Activated CD4-positive, CD25-positive, alpha-beta regulatory T cell treated with anti-CD3 and anti-CD28 coated beads, Interleukin-2, amount 50 U/mL, for 24 hours (primary cell): ENCODE measurements at regions not wholly inside any gene's neighbourhood (a gene's known extent, or its start where the extent isn't known, plus 50 kb on each side); places are given as distances from the start of the nearest gene placed in this dataset.

Source experiments
- ATAC-seq, 2 donors: fragments of 150-1000 bp; cut with Tn5 transposase; one replicate each; pipeline ENCODE4 v1.10.0; 2021; ENCODE audit warnings: mild to moderate bottlenecking in 1 of 2, moderate library complexity in 1 of 2

- no peak for ATAC-seq
Observed at GRCh38 chr18:10365021-10365500, 89.4 kb upstream of the APCDD1 start.

GRCh38 chr18:10365901-10366300 is 88.5 kb upstream of the APCDD1 start:
- no peak for ATAC-seq

DNA sequence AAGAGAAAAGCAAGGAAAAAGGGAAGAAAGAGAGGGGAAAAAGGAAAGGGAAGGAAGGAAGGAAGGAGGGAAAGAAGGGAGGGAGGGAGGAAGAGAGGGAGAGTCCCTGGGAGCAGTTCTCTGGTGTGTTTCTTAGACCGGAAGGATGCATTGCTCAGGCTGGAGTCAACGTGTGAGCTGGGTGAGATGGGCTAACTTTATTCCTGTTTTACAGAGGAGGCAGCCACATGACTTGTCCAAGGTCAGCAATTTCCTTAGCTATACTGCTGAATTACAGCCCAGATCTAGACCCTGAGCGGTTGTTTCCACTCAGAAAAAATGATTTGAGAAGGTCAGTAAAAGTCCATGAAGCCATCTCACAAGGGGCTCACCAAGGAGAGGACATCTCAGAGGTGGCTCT is 86.6 kb upstream of the APCDD1 start:
- ATAC-seq = no peak

- ATAC-seq = no peak
Observed at GRCh38 chr18:10368456-10369453, 85.7 kb upstream of the APCDD1 start.

- ATAC-seq = no peak
Observed at GRCh38 chr18:10370716-10371115, 83.7 kb upstream of the APCDD1 start.

DNA sequence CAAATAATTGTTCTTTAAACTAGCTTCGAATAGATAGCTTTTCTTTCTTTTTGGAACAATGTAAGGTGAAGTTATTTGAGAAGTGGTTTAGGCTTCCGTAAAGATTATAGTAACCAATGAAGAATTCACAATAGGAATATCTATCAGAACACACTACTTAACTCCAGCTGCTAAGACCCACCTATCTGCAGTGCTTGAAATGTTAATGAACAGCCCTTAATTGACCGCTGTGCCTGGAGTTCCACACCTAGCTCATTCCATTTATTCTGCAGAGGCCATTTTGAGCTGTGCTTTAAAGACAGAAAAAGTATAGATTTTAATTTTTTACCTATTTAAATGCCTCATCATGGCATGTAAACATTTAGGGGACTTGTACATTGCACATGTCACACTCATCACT is 83.3 kb upstream of the APCDD1 start:
- ATAC-seq = no peak

DNA sequence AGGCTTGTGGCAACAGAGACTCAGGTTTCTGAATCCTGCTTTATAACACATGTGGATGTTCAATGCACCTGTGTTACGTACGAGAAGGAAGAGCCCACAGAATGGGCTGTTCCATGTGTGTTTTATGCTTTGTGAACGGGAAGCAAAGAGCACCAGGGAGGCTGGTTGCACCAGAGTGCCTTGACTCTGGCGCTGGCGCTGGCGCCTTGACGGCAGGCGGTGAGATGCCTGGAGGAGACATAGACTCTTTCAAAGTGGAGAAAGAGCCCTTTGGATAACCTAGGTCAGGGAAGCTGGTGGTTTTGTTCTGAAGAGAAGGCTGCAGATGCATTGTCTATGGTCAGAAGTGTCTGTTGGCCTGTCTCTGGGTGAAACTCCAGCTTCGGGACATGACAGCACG is 80.2 kb upstream of the APCDD1 start:
- ATAC-seq = no peak

GRCh38 chr18:10374636-10375293 is 79.7 kb upstream of the APCDD1 start:
- no peak for ATAC-seq

DNA sequence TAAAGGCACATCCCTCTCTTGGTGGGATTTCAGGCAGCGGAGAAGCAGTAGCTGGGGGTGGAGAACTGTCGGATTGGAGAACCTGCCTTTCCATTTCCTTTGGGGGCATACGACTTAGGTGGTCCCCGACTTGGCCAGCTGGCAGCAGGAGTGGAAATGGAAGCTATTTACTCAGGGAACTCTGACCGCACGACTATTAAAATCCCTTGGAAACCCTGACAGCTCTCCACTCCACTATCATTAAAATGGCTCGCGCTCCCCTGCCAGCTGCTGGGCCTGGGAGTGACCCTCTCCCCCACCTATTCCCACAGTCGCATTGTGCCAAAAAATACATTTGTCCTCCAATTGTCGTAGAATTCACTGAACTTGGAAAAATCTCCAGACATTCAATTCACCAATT is 77.7 kb upstream of the APCDD1 start:
- no peak for ATAC-seq

GRCh38 chr18:10377956-10378355 is 76.5 kb upstream of the APCDD1 start:
- ATAC-seq = no peak

GRCh38 chr18:10378688-10379420 is 75.6 kb upstream of the APCDD1 start:
- ATAC-seq = no peak

- no peak for ATAC-seq
Observed at GRCh38 chr18:10379522-10379921, 74.9 kb upstream of the APCDD1 start.

DNA sequence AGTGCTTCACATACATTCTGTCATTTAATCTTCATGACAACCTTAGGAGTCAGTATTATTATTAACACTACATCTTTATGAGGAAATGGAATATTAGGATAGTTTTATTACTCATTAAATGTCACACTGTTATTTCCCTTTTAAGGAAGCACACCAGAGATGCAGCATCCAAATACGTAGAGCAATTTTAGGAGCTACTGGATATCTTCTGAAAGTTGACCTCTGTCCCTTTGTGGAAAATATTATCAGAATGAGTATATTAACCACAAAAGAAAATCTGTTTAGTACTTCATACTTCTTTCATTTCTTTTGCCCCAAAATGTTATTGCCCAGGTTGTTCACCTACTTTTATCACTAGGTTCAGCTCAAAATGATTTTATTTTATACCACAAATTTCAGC is 72.9 kb upstream of the APCDD1 start:
- ATAC-seq = no peak

DNA sequence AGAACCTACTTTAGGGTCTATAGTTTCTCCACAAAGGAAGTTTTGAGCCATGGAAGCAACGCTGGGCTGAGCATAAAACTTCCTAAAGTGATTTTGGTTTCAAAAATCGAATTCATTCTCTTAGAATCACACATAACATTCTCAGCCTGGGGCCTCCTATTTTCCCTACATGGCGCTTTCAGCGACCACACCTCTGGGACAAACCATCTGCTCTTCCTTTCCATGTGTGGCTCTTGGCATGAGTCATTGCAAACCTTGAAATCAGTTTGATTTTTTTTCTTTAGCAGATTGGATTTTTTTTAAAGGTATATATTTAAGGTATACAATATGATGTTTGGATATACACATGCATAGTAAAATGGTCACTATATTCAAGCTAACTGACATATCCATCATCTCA is 72.5 kb upstream of the APCDD1 start:
- no peak for ATAC-seq

GRCh38 chr18:10386049-10386448 is 68.4 kb upstream of the APCDD1 start:
- no peak for ATAC-seq

- ATAC-seq = no peak
Observed at GRCh38 chr18:10386956-10387355, 67.5 kb upstream of the APCDD1 start.

- ATAC-seq = no peak
Observed at GRCh38 chr18:10387399-10387798, 67.0 kb upstream of the APCDD1 start.

DNA sequence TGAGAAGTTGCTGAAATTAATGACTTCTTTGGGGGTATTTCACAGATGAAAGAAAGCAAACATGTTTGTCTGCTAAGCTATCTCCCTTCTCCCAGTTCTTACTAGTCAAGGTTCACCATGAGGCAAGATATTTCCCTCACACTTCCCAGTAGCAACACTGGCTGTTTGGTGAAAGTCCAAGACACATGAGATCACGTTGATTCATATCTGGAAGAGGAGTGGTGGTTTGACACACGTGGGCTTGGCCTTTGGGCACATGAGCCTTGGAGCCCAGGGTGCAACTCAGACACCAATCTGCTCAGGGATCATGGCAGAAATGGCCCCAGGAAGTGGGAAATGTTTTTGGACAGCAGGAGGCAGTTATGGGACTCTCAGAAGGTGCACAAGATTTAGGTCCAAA is 66.1 kb upstream of the APCDD1 start:
- no peak for ATAC-seq

DNA sequence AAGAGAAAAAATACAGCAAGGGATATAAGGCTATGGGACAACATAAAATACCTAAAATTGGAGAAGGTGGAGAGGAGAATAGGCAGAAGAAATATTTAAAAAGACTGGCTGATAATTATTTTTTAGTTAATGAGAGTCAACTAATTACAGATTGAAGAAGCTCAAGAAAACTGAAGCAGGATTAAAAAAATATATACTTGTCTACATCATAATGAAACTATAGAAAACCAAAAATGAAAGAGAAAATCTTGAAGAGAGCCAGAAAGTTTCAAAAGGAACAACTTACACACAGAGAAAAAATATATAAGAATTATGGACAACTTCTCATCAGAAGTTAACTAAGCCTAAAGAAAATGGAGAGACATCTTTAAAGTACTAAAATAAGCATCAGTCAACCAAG is 62.9 kb upstream of the APCDD1 start:
- no peak for ATAC-seq

DNA sequence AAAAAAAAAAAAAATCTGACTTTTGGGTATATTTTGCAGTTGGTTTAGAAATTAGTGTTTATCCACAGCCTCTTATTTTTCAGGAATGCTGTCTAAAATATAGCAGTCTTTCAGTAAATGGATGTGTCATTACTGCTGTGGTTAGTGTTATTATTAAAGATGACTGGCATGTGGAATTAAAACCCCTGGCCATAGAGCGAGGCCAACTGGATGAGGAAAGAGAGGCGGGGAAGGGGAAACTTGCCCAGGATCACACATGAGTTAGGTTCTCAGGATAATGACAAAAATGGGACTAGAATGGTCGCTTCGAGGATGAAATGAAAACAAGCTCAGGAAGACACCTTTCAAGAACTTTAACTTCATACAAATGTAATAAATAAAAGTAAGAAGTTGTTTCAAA is 57.4 kb upstream of the APCDD1 start:
- no peak for ATAC-seq

DNA sequence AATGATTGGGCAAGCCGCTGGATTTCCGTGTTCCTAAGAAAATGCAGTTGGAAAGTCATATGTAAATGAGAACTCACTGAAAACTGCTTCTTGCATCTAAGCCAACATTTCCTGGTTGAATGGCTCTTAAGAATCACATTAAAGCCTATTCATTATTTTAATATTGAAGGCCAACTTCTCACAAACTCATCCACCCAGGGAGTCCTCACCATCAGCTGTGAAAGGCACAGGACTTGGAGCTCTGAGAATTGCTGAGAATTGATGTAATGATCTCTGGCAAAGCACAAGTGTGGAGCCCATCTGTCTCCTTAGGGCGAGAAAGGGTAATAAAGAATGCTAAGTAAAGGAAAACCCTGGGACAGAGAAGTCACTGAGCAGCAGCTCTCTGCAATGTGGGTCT is 55.9 kb upstream of the APCDD1 start:
- ATAC-seq = no peak

DNA sequence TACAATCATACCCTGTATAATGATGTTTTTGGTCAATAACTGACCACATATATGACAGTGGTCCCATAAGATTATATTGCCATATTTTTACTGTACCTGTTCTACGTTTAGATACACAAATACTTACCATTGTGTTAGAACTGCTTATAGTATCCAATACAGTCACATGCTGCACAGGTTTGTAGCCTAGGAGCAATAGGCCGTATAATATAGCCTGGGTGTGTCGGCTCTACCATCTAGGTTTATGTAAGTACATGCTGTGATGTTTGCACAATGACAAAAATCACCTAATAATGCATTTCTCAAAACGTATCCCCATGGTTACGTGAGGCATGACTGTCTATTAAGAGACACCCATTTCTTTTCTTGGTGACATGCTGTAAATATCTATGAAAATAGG is 55.0 kb upstream of the APCDD1 start:
- ATAC-seq = no peak
